Subcutaneous abdominal adipose tissue (tissue), 5 donors: ENCODE measurements at regions not wholly inside any gene's neighbourhood (a gene's known extent, or its start where the extent isn't known, plus 50 kb on each side); places are given as distances from the start of the nearest gene placed in this dataset.
"Not testable (repeated sequence)": the region's sequence is repeated elsewhere in the genome, so short reads cannot be mapped to it uniquely, and the experiment has no call there.

Experiments used
- H3K27ac ChIP-seq: one replicate; pipeline ENCODE4 v1.7.0; 2013; ENCODE audit warnings: low read depth, mild to moderate bottlenecking, inconsistent platforms, low read length, moderate library complexity
- H3K27me3 ChIP-seq, 5 donors: one replicate each; pipeline ENCODE4 v1.7.0; 2013; ENCODE audit warnings: low read length in 5 of 5, inconsistent platforms in 1 of 5; ENCODE audit not compliant: control insufficient read depth in 5 of 5, insufficient read depth in 4 of 5
- H3K36me3 ChIP-seq, 5 donors: one replicate each; pipeline ENCODE4 v1.7.0; 2013; ENCODE audit warnings: low read length in 5 of 5; ENCODE audit not compliant: control insufficient read depth in 5 of 5, insufficient read depth in 5 of 5
- H3K4me1 ChIP-seq, 5 donors: one replicate each; pipeline ENCODE4 v1.7.0; 2013; ENCODE audit warnings: low read length in 5 of 5, mild to moderate bottlenecking in 3 of 5, moderate library complexity in 1 of 5; ENCODE audit not compliant: control insufficient read depth in 5 of 5, insufficient read depth in 5 of 5
- H3K4me3 ChIP-seq, 5 donors: one replicate each; pipeline ENCODE4 v1.7.0; 2013; ENCODE audit warnings: low read length in 5 of 5, low read depth in 1 of 5
- H3K9ac ChIP-seq, 5 donors: one replicate each; pipeline ENCODE4 v1.7.0; 2013; ENCODE audit warnings: low read length in 5 of 5, mild to moderate bottlenecking in 4 of 5, moderate library complexity in 3 of 5
- H3K9me3 ChIP-seq, 5 donors: one replicate each; pipeline ENCODE4 v1.7.0; 2013; ENCODE audit warnings: low read length in 5 of 5; ENCODE audit not compliant: control insufficient read depth in 5 of 5
- donor health status: healthy.
- donor health status: healthy.
- donor health status: healthy.
- donor health status: healthy.
- donor health status: healthy.

DNA sequence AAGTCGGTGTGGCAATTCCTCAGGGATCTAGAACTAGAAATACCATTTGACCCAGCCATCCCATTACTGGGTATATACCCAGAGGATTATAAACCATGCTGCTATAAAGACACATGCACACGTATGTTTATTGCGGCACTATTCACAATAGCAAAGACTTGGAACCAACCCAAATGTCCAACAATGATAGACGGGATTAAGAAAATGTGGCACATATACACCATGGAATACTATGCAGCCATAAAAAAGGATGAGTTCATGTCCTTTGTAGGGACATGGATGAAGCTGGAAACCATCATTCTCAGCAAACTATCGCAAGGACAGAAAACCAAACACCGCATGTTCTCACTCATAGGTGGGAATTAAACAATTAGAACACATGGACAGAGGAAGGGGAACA lies 80.6 kb upstream of the ST3GAL5 start:
- not testable (repeated sequence) for H3K27ac ChIP-seq, H3K4me3 ChIP-seq, H3K9ac ChIP-seq, H3K36me3 ChIP-seq, H3K27me3 ChIP-seq, H3K4me1 ChIP-seq, H3K9me3 ChIP-seq

DNA sequence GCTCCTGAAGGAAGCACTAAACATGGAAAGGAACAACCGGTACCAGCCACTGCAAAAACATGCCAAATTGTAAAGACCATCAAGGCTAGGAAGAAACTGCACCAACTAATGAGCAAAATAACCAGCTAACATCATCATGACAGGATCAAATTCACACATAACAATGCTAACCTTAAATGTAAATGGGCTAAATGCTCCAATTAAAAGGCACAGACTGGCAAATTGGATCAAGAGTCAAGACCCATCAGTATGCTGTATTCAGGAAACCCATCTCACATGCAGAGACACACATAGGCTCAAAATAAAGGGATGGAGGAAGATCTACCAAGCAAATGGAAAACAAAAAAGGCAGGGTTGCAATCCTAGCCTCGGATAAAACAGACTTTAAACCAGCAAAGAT lies 77.0 kb upstream of the ST3GAL5 start:
- not testable (repeated sequence) for H3K4me1 ChIP-seq, H3K27ac ChIP-seq, H3K27me3 ChIP-seq, H3K9ac ChIP-seq, H3K4me3 ChIP-seq, H3K9me3 ChIP-seq, H3K36me3 ChIP-seq

DNA sequence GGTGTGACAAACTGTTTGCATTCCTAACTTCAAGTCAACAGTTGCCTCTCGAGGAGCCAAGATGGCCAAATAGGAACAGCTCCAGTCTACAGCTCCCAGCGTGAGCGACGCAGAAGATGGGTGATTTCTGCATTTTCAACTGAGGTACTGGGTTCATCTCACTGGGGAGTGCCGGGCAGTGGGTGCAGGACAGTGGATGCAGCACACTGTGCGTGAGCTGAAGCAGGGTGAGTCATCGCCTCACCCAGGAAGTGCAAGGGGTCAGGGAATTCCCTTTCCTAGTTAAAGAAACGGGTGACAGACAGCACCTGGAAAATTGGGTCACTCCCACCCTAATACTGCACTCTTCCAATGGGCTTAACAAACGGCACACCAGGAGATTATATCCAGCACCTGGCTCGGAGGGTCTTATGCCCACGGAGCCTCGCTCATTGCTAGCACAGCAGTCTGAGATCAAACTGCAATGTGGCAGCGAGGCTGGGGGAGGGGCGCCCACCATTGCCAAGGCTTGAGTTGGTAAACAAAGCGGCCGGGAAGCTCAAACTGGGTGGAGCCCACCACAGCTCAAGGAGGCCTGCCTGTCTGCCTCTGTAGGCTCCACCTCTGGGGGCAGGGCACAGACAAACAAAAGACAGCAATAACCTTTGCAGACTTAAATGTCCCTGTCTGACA lies 75.1 kb upstream of the ST3GAL5 start:
- not testable (repeated sequence) for H3K27ac ChIP-seq, H3K36me3 ChIP-seq, H3K4me3 ChIP-seq, H3K9ac ChIP-seq, H3K9me3 ChIP-seq, H3K27me3 ChIP-seq, H3K4me1 ChIP-seq

DNA sequence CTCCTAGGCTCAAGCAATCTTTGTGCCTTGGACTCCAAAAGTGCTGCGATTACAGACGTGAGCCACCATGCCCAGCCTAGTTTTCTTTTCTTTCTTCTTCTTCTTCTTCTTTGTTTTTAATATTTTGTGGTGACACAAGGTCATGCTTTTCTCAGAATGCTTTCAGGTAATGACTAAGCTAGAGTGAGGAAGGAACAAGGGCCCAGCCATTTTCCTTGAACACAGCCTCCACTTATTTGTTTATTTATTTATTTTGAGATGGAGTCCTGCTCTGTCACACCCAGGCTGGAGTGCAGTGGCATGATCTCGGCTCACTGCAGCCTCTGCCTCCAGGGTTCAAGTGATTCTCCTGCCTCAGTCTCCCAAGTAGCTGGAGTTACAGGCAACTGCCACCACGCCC lies 74.3 kb upstream of the ST3GAL5 start:
- peaks cover 0 to 13% (median 0%) of the 10 kb centered on the region in 5 donors for H3K4me1 ChIP-seq
- H3K9me3 ChIP-seq, result no peaks in the 10 kb centered on the region
- H3K27me3 ChIP-seq, result no peaks in the 10 kb centered on the region
- no peak overlapping the region for H3K9ac ChIP-seq
- H3K4me3 ChIP-seq, result no peak overlapping the region
- no peak overlapping the region for H3K27ac ChIP-seq
- no peaks in the 10 kb centered on the region for H3K36me3 ChIP-seq

DNA sequence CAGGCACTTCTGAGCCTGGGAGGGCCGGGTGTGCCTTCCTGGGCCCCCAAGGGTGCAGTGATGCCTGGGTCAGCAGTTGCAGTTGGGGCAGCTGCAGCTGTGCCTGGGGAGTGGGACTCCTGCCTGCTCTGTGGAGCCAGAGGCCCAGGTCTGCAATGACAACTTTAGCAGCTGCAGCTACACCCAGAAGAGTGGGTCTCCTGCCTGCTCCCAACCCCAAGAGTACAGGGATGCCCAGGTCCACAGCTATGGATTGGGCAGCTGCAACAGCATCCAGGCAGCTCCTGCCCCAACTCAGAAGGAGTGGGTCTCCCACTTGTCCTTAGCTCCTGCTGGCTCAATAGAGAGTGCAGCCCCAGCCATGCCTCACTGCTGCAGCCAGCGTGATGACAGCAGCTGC lies 73.0 kb upstream of the ST3GAL5 start:
- H3K9me3 ChIP-seq, result no peaks in the 10 kb centered on the region
- H3K27me3 ChIP-seq, result no peaks in the 10 kb centered on the region
- no peak overlapping the region for H3K27ac ChIP-seq
- no peak overlapping the region for H3K9ac ChIP-seq
- peaks cover 0 to 13% (median 0%) of the 10 kb centered on the region in 5 donors for H3K4me1 ChIP-seq
- H3K36me3 ChIP-seq, result no peaks in the 10 kb centered on the region
- no peak overlapping the region for H3K4me3 ChIP-seq

DNA sequence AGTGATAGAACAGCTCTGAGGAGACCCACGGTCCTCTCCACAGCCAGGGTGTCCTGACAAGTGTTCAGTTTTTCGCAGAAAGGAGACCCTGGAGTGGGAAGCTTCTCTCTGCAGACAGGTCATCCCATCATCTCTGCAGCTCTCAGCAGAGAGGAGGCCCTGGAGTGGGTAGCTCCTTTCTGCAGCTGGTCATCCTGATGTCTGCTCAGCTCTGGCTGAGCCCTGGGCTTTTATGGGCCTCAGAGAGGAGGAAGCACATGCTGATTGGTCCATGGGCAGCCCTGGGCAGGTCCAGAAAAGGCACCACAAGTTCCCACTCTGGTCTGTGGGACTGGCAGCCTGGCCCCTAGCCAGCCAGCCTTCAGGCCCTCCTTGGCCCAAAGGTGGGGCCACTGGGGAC lies 72.3 kb upstream of the ST3GAL5 start:
- no peak overlapping the region for H3K4me3 ChIP-seq
- no peak overlapping the region for H3K9ac ChIP-seq
- H3K27ac ChIP-seq, result no peak overlapping the region
- H3K27me3 ChIP-seq, result no peaks in the 10 kb centered on the region
- H3K4me1 ChIP-seq, result peaks cover 0 to 13% (median 0%) of the 10 kb centered on the region in 5 donors
- H3K9me3 ChIP-seq, result no peaks in the 10 kb centered on the region
- no peaks in the 10 kb centered on the region for H3K36me3 ChIP-seq

DNA sequence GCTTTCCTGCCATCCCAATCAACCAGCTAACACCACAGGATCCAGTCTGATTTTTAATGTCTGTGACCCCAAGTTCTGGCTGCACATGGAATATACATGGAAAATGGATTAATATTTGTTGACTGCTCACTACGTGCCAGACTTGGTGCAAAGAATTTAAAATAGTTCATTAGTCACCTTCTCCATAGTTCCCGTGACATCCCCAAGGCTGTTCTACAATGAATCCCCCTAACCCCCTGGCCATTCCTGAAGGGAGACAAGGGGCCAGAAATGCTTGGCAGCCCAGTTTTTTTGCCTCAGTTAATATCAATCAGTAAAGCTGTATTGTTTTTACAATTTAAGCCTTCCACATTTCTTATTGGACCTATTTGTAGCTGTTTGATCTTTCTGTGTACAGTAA lies 71.0 kb upstream of the ST3GAL5 start:
- Histone ChIP-seq H3K9me3 (no peaks in the 10 kb centered on the region), H3K36me3 (no peaks in the 10 kb centered on the region), H3K4me1 (peaks cover 0 to 13% (median 0%) of the 10 kb centered on the region in 5 donors), H3K9ac (peak overlapping the region in 1 of 5 donors; percentile 19), H3K27ac (no peak overlapping the region), H3K27me3 (no peaks in the 10 kb centered on the region), H3K4me3 (no peak overlapping the region)

DNA sequence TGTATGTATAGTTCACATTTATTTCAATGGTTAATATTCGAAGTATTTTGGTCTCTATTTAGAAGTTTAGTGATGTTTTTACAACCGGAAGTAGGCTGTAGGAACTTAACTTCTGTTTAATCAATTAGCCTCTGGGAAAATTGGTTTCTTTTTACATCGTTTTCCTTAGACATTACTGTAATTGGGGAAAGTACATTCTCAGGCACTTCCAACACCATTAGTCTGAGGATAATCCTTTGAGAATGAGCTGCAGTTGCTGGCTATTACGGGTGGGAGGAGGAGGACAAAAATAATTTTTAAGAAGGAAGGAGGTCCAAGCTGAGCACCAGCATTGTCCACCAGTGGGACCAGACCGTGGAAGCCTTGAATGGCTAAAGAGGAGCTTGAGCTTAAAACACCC lies 70.4 kb upstream of the ST3GAL5 start:
- H3K27ac ChIP-seq, result no peak overlapping the region
- no peaks in the 10 kb centered on the region for H3K27me3 ChIP-seq
- H3K36me3 ChIP-seq, result no peaks in the 10 kb centered on the region
- H3K9ac ChIP-seq, result peak overlapping the region in 1 of 5 donors; percentile 19
- peaks cover 0 to 13% (median 0%) of the 10 kb centered on the region in 5 donors for H3K4me1 ChIP-seq
- H3K4me3 ChIP-seq, result no peak overlapping the region
- no peaks in the 10 kb centered on the region for H3K9me3 ChIP-seq

DNA sequence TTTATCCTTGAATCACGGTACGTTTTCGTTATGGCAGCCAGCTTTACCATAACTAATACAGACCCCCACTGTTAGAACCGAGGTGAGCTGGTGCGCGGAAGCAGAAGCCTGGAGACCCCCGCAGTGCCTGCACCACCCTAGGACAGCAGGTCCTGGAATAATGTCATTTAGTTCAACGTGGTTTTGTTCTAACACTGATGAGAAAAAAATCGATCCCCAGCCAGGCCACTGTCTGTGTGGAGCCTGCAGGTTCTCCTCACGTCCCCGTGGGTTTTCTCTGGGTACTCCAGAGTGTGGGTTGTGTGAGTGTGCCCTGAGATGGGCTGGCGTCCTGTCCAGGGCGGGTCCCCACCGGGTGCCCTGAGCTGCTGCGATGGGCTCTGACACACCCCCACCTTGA lies 69.9 kb upstream of the ST3GAL5 start:
- H3K9me3 ChIP-seq, result no peaks in the 10 kb centered on the region
- no peak overlapping the region for H3K4me3 ChIP-seq
- H3K27ac ChIP-seq, result no peak overlapping the region
- peaks cover 0 to 13% (median 0%) of the 10 kb centered on the region in 5 donors for H3K4me1 ChIP-seq
- no peak overlapping the region for H3K9ac ChIP-seq
- no peaks in the 10 kb centered on the region for H3K27me3 ChIP-seq
- no peaks in the 10 kb centered on the region for H3K36me3 ChIP-seq

DNA sequence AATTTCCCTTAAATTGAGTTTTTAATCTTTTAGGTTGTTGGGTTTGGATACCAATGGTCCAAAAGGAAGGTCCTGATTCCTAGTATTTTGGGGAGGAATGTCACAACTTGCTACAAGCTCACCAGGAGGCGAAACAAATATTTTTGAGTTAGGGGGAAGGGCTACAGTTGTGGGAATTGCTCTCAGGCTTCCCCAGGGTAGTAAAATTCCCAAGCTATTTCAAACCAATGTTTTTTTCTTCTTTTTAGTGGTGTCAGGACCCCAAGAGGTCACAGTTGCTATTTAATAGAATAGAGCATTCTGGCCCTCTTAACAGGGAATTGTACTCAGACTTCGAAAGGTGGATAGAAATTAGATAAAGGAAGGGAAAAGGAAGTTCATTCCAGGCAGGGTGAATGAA lies 68.5 kb upstream of the ST3GAL5 start:
- peaks cover 0 to 18% (median 0%) of the 10 kb centered on the region in 5 donors for H3K4me1 ChIP-seq
- no peaks in the 10 kb centered on the region for H3K27me3 ChIP-seq
- H3K4me3 ChIP-seq, result no peak overlapping the region
- no peak overlapping the region for H3K27ac ChIP-seq
- no peaks in the 10 kb centered on the region for H3K9me3 ChIP-seq
- H3K9ac ChIP-seq, result no peak overlapping the region
- no peaks in the 10 kb centered on the region for H3K36me3 ChIP-seq

DNA sequence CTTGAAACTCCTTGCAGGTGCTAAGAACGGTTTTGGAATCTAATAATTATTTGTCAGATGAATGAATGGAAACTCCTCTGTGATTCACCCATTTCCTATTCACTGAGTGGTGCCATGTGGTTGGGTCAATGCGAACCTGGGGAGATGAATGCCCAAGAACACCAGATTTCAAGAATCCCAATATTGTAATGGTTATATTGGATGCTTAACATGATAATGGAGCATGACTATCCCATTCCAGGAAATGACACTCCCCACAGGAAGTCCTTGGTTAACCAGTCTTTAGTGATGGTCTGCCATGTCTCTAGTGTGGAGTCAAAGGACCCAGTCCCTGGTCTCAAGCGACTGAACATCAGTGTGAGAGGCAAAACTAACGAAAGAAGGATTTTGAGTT lies 67.9 kb upstream of the ST3GAL5 start:
- H3K27ac ChIP-seq, result no peak overlapping the region
- H3K9me3 ChIP-seq, result no peaks in the 10 kb centered on the region
- H3K4me1 ChIP-seq, result peaks cover 0 to 18% (median 0%) of the 10 kb centered on the region in 5 donors
- H3K9ac ChIP-seq, result no peak overlapping the region
- H3K36me3 ChIP-seq, result no peaks in the 10 kb centered on the region
- H3K27me3 ChIP-seq, result no peaks in the 10 kb centered on the region
- no peak overlapping the region for H3K4me3 ChIP-seq
